ENCODE measurements at regions not wholly inside any gene's neighbourhood (a gene's known extent, or its start where the extent isn't known, plus 50 kb on each side); places are given as distances from the start of the nearest gene placed in this dataset.

- DNase-seq (ENCODE audit: low read depth), result peak; percentile 2
- peak overlapping the region; percentile 5 for H3K4me3 ChIP-seq (ENCODE audit: low read length)
- TF ChIP-seq CTCF (IDR thresholded peaks at IDR 0.05; ENCODE audit: insufficient read depth, low read depth, low read length, missing control alignments), result no peak
Measured at GRCh38 chr10:42475168-42476098, 162.9 kb downstream of the ZNF33B start.

GRCh38 chr10:42454313-42454712 is 184.1 kb downstream of the ZNF33B start:
- TF ChIP-seq CTCF (IDR thresholded peaks at IDR 0.05; ENCODE audit: insufficient read depth, low read depth, low read length, missing control alignments), result no peak
- no peak for DNase-seq (ENCODE audit: low read depth)

GRCh38 chr10:42431095-42431494 is 207.3 kb downstream of the ZNF33B start:
- no peak for DNase-seq (ENCODE audit: low read depth)
- no peak for TF ChIP-seq CTCF (IDR thresholded peaks at IDR 0.05; ENCODE audit: insufficient read depth, low read depth, low read length, missing control alignments)
- no peak overlapping the region for H3K4me3 ChIP-seq (ENCODE audit: low read length)

More at GRCh38 chr10:42454313-42454712, 184.1 kb downstream of the ZNF33B start:
- H3K4me3 ChIP-seq (ENCODE audit: low read length), result no peak overlapping the region

GRCh38 chr10:42428534-42428933 is 209.8 kb downstream of the ZNF33B start:
- DNase-seq (ENCODE audit: low read depth), result peak; percentile 20
- peak; percentile 25 for TF ChIP-seq CTCF (IDR thresholded peaks at IDR 0.05; ENCODE audit: insufficient read depth, low read depth, low read length, missing control alignments)
- H3K4me3 ChIP-seq (ENCODE audit: low read length), result no peak overlapping the region

- H3K4me3 ChIP-seq (ENCODE audit: low read length), result no peak overlapping the region
- TF ChIP-seq CTCF (IDR thresholded peaks at IDR 0.05; ENCODE audit: insufficient read depth, low read depth, low read length, missing control alignments), result no peak
- no peak for DNase-seq (ENCODE audit: low read depth)
Measured at GRCh38 chr10:42422911-42423310, 215.5 kb downstream of the ZNF33B start.

- TF ChIP-seq CTCF (IDR thresholded peaks at IDR 0.05; ENCODE audit: insufficient read depth, low read depth, low read length, missing control alignments), result no peak
- no peak overlapping the region for H3K4me3 ChIP-seq (ENCODE audit: low read length)
Measured at GRCh38 chr10:42421812-42422211, 216.6 kb downstream of the ZNF33B start.

More at GRCh38 chr10:42421812-42422211, 216.6 kb downstream of the ZNF33B start:
- DNase-seq (ENCODE audit: low read depth), result no peak
